ENCODE measurements at regions not wholly inside any gene's neighbourhood (a gene's known extent, or its start where the extent isn't known, plus 50 kb on each side); places are given as distances from the start of the nearest gene placed in this dataset.

- TF ChIP-seq MAZ (IDR thresholded peaks at IDR 0.05; ENCODE audit: borderline replicate concordance, low read depth, low read length) (no peak), POLR2A (IDR thresholded peaks at IDR 0.05; ENCODE audit: low read depth, low read length) (no peak), RCOR1 (IDR thresholded peaks at IDR 0.05; ENCODE audit: insufficient replicate concordance, low read length) (no peak), CTCF (conservative IDR thresholded peaks at IDR 0.05; ENCODE audit: low read depth, low read length) (no peak), SMC3 (IDR thresholded peaks at IDR 0.05; ENCODE audit: low read depth, low read length) (no peak)
Measured at GRCh38 chr5:136726506-136726905, 361.2 kb upstream of the TRPC7 start.

All from IMR-90 (cell line).